K562 (cell line): ENCODE measurements at regions not wholly inside any gene's neighbourhood (a gene's known extent, or its start where the extent isn't known, plus 50 kb on each side); places are given as distances from the start of the nearest gene placed in this dataset.

ENCODE experiments used
- ATAC-seq: fragments of 200-7000 bp; cut with Tn5 transposase; 3 replicates; pipeline ENCODE4 v1.9.1; 2020; ENCODE audit warnings: moderate library complexity
- BruUV-seq: library from RNA; stranded (reverse); fragments of 400-500 nt; replicated peaks from 2 replicates; lab custom pipeline; 2021; lab: Mats Ljungman, UMichigan
- CTCF ChIA-PET: fragments of 300-600 bp; formaldehyde crosslinking; extraction: SDS; loops from one replicate; lab custom pipeline; 2021; ENCODE audit warnings: low intra/inter-chr PET ratio; lab: Yijun Ruan, JAX
- POLR2A ChIA-PET: fragments of 300-600, 350-650 bp; sonication (Branson Sonifier 250); formaldehyde crosslinking; extraction: SDS; loops from one replicate; lab custom pipeline; 2021; ENCODE audit warnings: antibody characterized with exemption, inconsistent platforms; lab: Yijun Ruan, JAX
- DNase-seq, 4 experiments: peaks; one replicate each; pipeline versions ENCODE4 v3.0.0 to v3.0.0-alpha.2; 2011 to 2018; ENCODE audit warnings: low spot score in 3 of 4, mixed read lengths in 3 of 4; ENCODE audit errors: extremely low read depth in 1 of 4
- FAIRE-seq: peaks from 2 replicates; lab custom pipeline; 2011; peaks lifted over from hg19 to GRCh38; lab: Jason Lieb, UNC
- H2AFZ ChIP-seq: 2 replicates; pipeline ENCODE4 v1.6.0; 2011; ENCODE audit warnings: low read depth, low read length, control low read depth, inconsistent platforms
- H3K27ac ChIP-seq: fragments of 200-600 bp; 3 replicates; pipeline ENCODE4 v1.8.0; 2011; ENCODE audit warnings: low read depth, mild to moderate bottlenecking, control low read depth, inconsistent platforms, low read length, moderate library complexity, mixed read lengths; ENCODE audit errors: extremely low read depth
- H3K27me3 ChIP-seq, 2 experiments: fragments of 300-600 bp in 1 of 2; 2 replicates in 1 of 2; 3 replicates in 1 of 2; pipeline versions ENCODE4 v1.6.0 to v1.8.0; 2011; ENCODE audit warnings: inconsistent platforms in 2 of 2, low read length in 2 of 2, mild to moderate bottlenecking in 1 of 2, mixed read lengths in 1 of 2, moderate library complexity in 1 of 2; ENCODE audit not compliant: control insufficient read depth in 2 of 2, insufficient read depth in 2 of 2
- H3K36me3 ChIP-seq: fragments of 300-600 bp; 3 replicates; pipeline ENCODE4 v1.8.0; 2011; ENCODE audit warnings: mild to moderate bottlenecking, low read length, inconsistent platforms; ENCODE audit not compliant: control insufficient read depth, insufficient read depth
- H3K4me1 ChIP-seq, 2 experiments: fragments of 200-600 bp in 1 of 2; replicated peaks in 1 of 2; 2 replicates in 1 of 2; 3 replicates in 1 of 2; pipeline versions ENCODE4 v1.5.1 to v1.8.0; 2011; ENCODE audit warnings: inconsistent platforms in 2 of 2, low read length in 2 of 2, mild to moderate bottlenecking in 1 of 2, mixed read lengths in 1 of 2, moderate library complexity in 1 of 2; ENCODE audit not compliant: control insufficient read depth in 2 of 2, insufficient read depth in 2 of 2
- H3K4me2 ChIP-seq: 2 replicates; pipeline ENCODE4 v1.6.1; 2011; ENCODE audit warnings: low read length, control low read depth, inconsistent platforms, mixed read lengths; ENCODE audit not compliant: insufficient read depth
- H3K4me3 ChIP-seq: fragments of 200-600 bp; sonication (generic), shearing (Covaris generic); 2 replicates; pipeline ENCODE4 v1.5.1; 2016; ENCODE audit warnings: control low read depth, inconsistent platforms
- H3K79me2 ChIP-seq: fragments of 200-600 bp; 3 replicates; pipeline ENCODE4 v1.8.0; 2011; ENCODE audit warnings: low read length, inconsistent platforms; ENCODE audit not compliant: control insufficient read depth, insufficient read depth
- H3K9ac ChIP-seq, 2 experiments: 2 replicates each; pipeline versions ENCODE4 v1.6.0 to v1.6.1; 2011; ENCODE audit warnings: low read depth in 2 of 2, low read length in 2 of 2, control low read depth in 1 of 2, inconsistent platforms in 1 of 2, mild to moderate bottlenecking in 1 of 2, mixed read lengths in 1 of 2; ENCODE audit not compliant: insufficient read depth in 1 of 2
- H3K9me1 ChIP-seq: one replicate; pipeline ENCODE4 v1.6.0; 2011; ENCODE audit warnings: inconsistent platforms, mild to moderate bottlenecking, low read length, moderate library complexity; ENCODE audit not compliant: control insufficient read depth, insufficient read depth
- H3K9me3 ChIP-seq: replicated peaks from 2 replicates; pipeline ENCODE4 v1.5.1; 2011; ENCODE audit warnings: low read depth, low read length, inconsistent platforms; ENCODE audit not compliant: control insufficient read depth, insufficient read depth
- H4K20me1 ChIP-seq: replicated peaks from 2 replicates; pipeline ENCODE4 v1.6.1; 2011; ENCODE audit warnings: low read length, inconsistent platforms, mixed read lengths; ENCODE audit not compliant: control insufficient read depth, insufficient read depth
- CHD7 ChIP-seq: fragments of 200-600 bp; sonication (generic); IDR thresholded peaks from one replicate; pipeline ENCODE4 v1.6.1; 2012; ENCODE audit warnings: mild to moderate bottlenecking, low read depth, low read length, inconsistent platforms
- CREBBP ChIP-seq: IDR thresholded peaks from one replicate; pipeline ENCODE4 v1.6.1; 2012; ENCODE audit warnings: low read depth, mild to moderate bottlenecking, control low read depth, inconsistent platforms, low read length
- DMBX1 ChIP-seq: fragments of 250-450 bp; sonication (Bioruptor Pico); IDR thresholded peaks from 2 replicates; pipeline ENCODE4 v1.8.0; 2022; ENCODE audit warnings: inconsistent platforms, mild to moderate bottlenecking, moderate library complexity, borderline replicate concordance
- NCOA6 ChIP-seq: fragments of 450-650 bp; IDR thresholded peaks from 2 replicates; pipeline ENCODE4 v1.6.1; 2017; ENCODE audit warnings: mild to moderate bottlenecking
- SIRT6 ChIP-seq: IDR thresholded peaks from one replicate; pipeline ENCODE4 v1.6.1; 2012; ENCODE audit warnings: low read depth, mild to moderate bottlenecking, control low read depth, inconsistent platforms, low read length, moderate library complexity
- TCF7 ChIP-seq: sonication (generic); IDR thresholded peaks from 2 replicates; pipeline ENCODE4 v1.6.1; 2016; ENCODE audit warnings: antibody characterized with exemption, borderline replicate concordance
- U2AF2 ChIP-seq: fragments of 200-400 bp; formaldehyde crosslinking; optimal IDR thresholded peaks from 2 replicates; pipeline ENCODE3; 2017; ENCODE audit warnings: low read depth, mild to moderate bottlenecking, low read length
- WGBS: fragments of 100-300 bp; shearing (Covaris generic); methylation state at CpG from one replicate; pipeline ENCODE4 v1.1.6; 2016; ENCODE audit warnings: low coverage, mixed read lengths; ENCODE audit not compliant: insufficient coverage; ENCODE audit errors: missing lambda C conversion rate; 5-methylcytosine and 5-hydroxymethylcytosine counted together
- in situ Hi-C: fragments of 300-500 bp; cut with MboI; formaldehyde crosslinking; loops from 4 replicates; pipeline ENCODE4 v1.15.0; 2018; ENCODE audit warnings: inconsistent platforms, mixed read lengths
- intact Hi-C: fragments of 100-400 bp; cut with micrococcal nuclease; formaldehyde crosslinking; loops from 2 replicates; pipeline ENCODE4 v1.14.2; 2022
- TF ChIP-seq, protein P1 (sequence below): fragments of 250-450 bp; sonication (Bioruptor Pico); IDR thresholded peaks from 2 replicates; pipeline ENCODE4 v1.4.0; 2020; ENCODE audit warnings: mild to moderate bottlenecking, moderate library complexity

- TF ChIP-seq, protein P1, sequence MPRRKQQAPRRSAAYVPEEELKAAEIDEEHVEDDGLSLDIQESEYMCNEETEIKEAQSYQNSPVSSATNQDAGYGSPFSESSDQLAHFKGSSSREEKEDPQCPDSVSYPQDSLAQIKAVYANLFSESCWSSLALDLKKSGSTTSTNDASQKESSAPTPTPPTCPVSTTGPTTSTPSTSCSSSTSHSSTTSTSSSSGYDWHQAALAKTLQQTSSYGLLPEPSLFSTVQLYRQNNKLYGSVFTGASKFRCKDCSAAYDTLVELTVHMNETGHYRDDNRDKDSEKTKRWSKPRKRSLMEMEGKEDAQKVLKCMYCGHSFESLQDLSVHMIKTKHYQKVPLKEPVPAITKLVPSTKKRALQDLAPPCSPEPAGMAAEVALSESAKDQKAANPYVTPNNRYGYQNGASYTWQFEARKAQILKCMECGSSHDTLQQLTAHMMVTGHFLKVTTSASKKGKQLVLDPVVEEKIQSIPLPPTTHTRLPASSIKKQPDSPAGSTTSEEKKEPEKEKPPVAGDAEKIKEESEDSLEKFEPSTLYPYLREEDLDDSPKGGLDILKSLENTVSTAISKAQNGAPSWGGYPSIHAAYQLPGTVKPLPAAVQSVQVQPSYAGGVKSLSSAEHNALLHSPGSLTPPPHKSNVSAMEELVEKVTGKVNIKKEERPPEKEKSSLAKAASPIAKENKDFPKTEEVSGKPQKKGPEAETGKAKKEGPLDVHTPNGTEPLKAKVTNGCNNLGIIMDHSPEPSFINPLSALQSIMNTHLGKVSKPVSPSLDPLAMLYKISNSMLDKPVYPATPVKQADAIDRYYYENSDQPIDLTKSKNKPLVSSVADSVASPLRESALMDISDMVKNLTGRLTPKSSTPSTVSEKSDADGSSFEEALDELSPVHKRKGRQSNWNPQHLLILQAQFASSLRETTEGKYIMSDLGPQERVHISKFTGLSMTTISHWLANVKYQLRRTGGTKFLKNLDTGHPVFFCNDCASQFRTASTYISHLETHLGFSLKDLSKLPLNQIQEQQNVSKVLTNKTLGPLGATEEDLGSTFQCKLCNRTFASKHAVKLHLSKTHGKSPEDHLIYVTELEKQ (CRISPR knock-in tag) = no peak
- TF ChIP-seq U2AF2 (no peak), DMBX1 (no peak), NCOA6 (no peak), SIRT6 (no peak), TCF7 (no peak)
These were observed 79.3 kb upstream of the ADCY1 start (continued) for GRCh38 chr7:45494885-45495284.

- no peak overlapping the region for H3K9ac ChIP-seq
- H3K27me3 ChIP-seq = no peaks in the 10 kb centered on the region
- no peaks in the 10 kb centered on the region for H3K4me1 ChIP-seq
- 0% methylated on average over 3 of the region's 3 CpGs for WGBS
- BruUV-seq = no TSS peak
- no peak for DNase-seq
- no peak for FAIRE-seq
- no peak overlapping the region for H3K4me3 ChIP-seq
- intact Hi-C loops (no loop called here), in situ Hi-C loops (no loop called here)
- no peaks in the 10 kb centered on the region for H3K79me2 ChIP-seq
- H2AFZ ChIP-seq = no peak overlapping the region
- H4K20me1 ChIP-seq = no peaks in the 10 kb centered on the region
- no peak overlapping the region for H3K4me2 ChIP-seq
- H3K27ac ChIP-seq = no peak overlapping the region
- no peaks in the 10 kb centered on the region for H3K9me1 ChIP-seq
- no peaks in the 10 kb centered on the region for H3K9me3 ChIP-seq
- CTCF ChIA-PET = no interaction called here
- no peak for ATAC-seq
- H3K36me3 ChIP-seq = no peaks in the 10 kb centered on the region
- POLR2A ChIA-PET = no interaction called here
- TF ChIP-seq CHD7 (no peak), CREBBP (no peak)
These were observed 78.5 kb upstream of the ADCY1 start for GRCh38 chr7:45495618-45496017.
